NCI-H146 treated with DMSO at 0.1 percent for 48 hours (cell line): ENCODE measurements at regions not wholly inside any gene's neighbourhood (a gene's known extent, or its start where the extent isn't known, plus 50 kb on each side); places are given as distances from the start of the nearest gene placed in this dataset.

Experiments
- DNase-seq: peaks from one replicate; lab custom pipeline; 2025; ENCODE audit not compliant: unreplicated experiment; lab: John Stamatoyannopoulos, UW

DNA sequence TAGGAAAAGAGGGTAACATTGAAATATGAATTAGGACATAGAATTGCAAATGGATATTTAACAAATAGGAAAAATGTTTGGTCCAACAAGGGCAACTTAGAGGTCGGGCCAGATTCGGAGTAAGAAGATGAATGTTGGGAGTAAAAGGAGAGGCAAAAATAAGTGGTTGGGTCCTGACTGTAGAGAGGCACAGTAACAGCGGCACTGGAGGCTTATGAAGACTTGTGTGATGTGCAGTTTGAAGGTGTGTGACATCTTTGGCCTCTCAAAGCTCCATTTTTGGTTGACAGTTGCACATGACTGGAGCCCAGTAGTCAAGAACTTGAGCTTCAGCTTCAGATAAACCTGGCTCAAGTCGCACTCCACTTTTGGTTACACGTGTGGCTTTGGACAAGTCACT is 109.9 kb upstream of the PAXBP1 start:
- no peak for DNase-seq

DNA sequence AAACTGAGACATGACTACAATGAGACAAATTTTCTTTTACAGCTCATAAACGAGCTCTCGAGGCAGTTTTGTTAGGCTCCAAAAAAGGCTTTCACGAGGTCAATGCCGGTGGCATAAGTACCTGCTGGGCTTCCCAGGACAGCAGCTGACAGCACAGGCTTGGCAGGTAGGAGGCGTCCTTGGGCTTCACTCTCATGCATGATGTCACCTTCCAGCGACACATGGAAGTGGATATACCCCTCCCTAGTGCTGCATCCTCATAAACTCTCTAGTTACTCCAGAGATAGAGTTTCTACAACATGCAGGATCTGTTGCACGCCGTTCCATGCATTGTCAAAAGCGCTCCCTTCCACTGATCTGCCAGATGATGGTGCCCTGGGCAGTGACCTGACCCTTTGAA is 112.5 kb upstream of the PAXBP1 start:
- DNase-seq, result no peak

DNA sequence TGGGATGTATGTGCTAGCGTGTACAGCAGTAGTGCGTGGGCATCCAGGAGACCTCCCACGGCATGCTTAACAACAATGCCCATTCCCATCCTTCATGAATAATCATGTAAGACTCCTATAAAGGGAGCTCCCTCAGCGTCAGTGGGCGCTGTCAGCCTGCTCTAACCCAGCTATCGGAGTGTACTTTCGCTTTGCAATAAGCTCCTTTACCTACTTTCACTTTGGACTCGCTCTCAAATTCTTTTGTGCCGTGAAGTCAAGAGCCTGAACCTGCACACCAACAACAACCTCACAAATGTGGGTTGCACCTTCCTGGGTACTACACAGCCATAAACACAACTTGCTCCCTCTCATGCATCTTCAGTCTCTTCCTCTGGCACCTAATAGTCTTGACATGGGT is 114.8 kb upstream of the PAXBP1 start:
- DNase-seq, result no peak

GRCh38 chr21:32887026-32887425 is 115.5 kb upstream of the PAXBP1 start:
- no peak for DNase-seq

GRCh38 chr21:32888971-32889370 is 117.4 kb upstream of the PAXBP1 start:
- DNase-seq, result no peak

GRCh38 chr21:32889596-32889995 is 118.0 kb upstream of the PAXBP1 start:
- no peak for DNase-seq

- no peak for DNase-seq
These were observed 122.8 kb upstream of the PAXBP1 start for GRCh38 chr21:32894321-32894720.

DNA sequence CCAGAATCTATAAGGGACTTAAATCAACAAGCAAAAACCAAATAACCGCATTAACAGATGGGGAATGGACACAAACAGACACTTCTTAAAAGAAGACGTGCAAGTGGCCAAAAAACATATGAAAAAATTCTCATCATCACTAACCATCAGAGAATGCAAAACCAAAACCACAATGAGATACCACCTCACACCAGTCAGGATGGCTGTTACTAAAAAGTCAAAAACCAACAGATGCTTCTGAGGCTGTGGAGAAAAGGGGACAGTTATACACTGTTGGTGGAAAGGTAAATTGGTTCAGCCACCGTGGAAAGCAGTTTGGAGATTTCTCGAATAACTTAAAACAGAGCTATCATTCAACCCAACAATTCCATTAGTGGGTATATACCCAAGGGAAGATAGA is 124.9 kb upstream of the OLIG2 start:
- no peak for DNase-seq

DNA sequence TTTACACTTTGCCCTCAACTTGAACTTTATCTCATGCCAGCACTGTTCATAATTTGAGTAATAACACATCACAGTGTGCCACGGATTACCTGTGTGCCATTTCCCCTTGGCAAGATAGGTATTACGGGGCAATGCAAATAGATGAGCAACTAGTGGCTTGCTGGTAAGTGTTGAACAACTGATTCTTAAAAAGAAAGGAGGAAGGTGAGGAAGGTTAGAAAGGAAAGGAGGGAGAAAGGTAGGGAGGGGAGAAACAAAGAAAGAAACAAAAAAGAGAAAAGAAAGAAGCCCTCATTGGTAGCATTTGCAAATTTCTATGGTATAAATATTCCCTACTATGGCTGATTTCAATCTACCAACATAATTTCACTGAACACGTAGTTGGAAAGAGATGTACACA is 118.2 kb upstream of the OLIG2 start:
- DNase-seq, result no peak

- no peak for DNase-seq
These were observed 117.2 kb upstream of the OLIG2 start for GRCh38 chr21:32908534-32908933.

- DNase-seq, result no peak
These were observed 116.3 kb upstream of the OLIG2 start for GRCh38 chr21:32909393-32909792.

DNA sequence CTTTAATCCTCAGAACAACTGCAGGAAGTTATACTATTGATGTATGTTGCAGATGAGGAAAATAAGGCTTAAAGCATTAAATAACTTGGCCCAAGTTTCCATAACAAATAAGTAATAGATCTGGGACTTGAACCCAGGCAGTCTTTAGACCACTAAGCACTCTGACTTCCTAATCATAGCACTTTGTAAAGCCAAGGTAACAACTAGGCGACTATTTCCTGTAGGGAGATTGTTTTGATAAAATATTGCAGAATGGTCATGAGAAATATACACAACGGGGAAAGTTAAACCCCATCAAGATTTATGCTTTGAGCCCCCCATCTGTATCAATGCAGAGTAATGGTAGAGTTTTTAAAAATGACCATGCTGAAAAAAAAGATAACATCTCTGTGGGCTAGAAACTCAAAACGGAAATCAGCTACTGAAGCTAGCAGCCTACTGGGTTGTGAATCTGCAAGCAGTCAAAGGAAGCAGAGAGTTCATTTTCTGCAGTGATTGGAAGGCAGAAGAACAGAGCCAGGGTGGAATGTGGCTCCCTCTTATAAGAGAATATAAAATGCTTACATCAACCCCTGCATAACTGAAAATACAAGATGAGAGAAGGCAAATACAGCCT is 111.2 kb upstream of the OLIG2 start:
- DNase-seq, result no peak

GRCh38 chr21:32915099-32915498 is 110.6 kb upstream of the OLIG2 start:
- DNase-seq, result no peak

DNA sequence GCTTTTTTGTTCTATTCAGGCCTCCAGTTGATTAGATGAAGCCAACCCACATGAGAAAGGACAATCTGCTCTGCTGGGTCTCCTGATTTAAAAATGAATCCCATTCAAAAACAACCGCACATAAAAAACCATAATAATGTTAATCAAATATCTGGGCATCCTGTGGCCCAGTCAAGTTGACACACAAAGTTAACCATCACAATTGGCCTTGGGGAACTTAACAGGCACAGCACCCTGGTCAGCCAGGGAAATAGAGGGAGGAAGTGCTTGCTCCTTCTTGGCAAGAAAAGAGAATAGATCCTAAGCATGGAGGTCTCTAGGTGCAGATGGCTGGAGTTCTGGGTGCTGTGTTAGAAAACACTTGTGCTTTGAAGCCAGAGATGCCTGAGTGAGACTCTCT is 109.6 kb upstream of the OLIG2 start:
- DNase-seq, result no peak

GRCh38 chr21:32916522-32917099 is 109.1 kb upstream of the OLIG2 start:
- no peak for DNase-seq

GRCh38 chr21:32917362-32918135 is 108.2 kb upstream of the OLIG2 start:
- DNase-seq, result no peak

DNA sequence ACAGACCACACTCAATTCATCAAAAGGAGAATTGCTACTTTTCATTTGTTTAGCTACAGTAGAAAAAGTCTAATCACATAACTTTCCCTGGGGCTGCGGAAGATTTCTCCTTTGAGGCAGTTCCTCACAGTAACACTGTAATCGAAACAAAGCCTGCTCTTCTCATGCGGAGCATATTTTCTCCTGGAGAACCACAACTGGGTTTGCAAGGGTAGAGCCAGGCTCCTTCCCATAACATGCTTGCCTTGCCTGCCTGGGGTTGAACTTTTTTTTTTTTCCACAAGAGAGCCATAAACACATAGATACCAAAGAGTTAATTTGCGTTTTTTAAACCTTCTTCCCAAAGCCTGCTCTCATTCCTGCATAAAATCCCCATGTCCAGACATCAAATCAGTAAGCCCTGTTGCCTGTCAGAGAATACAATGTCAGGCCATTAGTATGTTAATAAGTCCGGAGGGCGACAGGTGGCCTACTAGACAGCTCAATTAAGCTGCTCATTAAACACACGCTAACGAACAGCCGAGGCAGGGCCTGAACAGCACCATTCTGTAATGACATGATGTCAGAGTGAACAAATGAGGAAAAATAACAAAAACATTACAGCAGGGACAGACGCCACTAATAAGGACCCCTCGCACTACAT is 107.1 kb upstream of the OLIG2 start:
- no peak for DNase-seq

DNA sequence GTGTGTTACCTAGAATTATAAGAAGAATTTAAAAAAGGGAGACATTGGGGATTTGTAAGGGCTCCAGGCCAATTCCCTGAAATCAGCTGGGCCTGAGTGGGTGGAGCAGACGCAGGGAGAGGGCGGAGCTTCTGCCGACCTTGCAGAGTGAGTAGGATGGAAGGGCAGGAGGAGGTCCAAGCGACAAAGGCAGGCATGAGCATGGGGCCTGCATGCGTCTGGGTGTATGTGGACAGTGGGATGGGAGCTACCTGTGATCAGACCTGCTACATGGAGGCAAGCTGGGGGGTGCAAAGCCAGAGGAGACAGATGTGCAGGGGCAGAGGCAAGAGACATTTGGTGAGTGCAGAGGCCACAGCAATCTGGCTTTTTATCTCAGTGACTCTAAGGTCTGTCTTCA is 105.3 kb upstream of the OLIG2 start:
- DNase-seq, result no peak

DNA sequence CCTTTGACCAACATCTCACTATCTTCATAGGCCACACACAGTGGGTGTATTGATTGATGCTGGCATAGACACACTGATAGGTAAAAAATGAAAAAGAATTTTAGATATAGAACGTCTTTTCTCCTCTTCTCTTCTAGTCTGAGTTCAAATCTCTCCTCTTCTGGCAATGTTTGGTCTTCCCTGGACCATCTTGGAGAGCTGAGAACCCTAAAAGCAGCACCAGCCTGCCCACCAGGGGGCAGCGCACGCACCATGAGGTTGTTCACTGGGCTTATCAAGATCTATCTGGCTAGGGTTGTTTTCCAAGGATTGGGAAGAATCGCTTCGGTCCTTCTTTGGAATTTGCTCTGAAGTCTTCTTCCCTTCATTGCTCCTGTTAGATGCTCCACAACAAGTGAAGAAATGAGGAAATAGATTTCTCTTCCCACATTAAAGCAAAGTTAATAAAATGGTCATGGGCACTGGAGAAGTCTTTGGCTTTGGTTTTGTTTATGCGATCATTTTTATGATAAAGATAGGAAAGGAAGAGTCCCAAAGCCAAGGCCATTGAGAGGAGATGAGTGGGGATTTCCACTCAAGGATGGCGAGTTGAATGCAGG is 104.0 kb upstream of the OLIG2 start:
- DNase-seq, result no peak

DNA sequence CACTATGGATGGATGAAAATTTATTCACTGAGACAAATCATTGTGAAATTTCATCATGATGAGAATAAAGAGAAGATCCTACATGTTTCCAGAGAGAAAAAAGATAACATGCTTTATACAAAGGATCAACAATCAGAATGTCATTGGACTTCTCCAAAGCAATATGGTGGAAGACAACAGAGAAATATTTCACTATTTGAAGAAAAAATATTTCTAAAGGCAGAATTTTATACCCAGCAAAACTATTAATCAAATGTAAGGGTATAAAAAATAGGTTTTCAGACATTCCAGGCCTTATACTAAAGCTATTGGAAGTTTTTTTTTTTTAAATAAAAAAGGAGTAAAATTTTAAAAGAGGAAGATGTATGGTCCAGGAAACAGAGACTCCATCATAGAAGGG is 100.6 kb upstream of the OLIG2 start:
- no peak for DNase-seq

GRCh38 chr21:32929633-32930038 is 96.1 kb upstream of the OLIG2 start:
- DNase-seq, result no peak

GRCh38 chr21:32930673-32931072 is 95.1 kb upstream of the OLIG2 start:
- no peak for DNase-seq
